Peyer's patch (tissue), 4 donors: ENCODE measurements at regions not wholly inside any gene's neighbourhood (a gene's known extent, or its start where the extent isn't known, plus 50 kb on each side); places are given as distances from the start of the nearest gene placed in this dataset.

Source experiments
- POLR2A ChIP-seq, 2 donors: fragments of 450-650 bp; IDR thresholded peaks; one replicate each; pipeline ENCODE4 v1.5.1; 2017; ENCODE audit warnings: antibody characterized with exemption in 2 of 2, mild to moderate bottlenecking in 2 of 2, moderate library complexity in 2 of 2
- TF ChIP-seq, protein P1 (sequence below), 6 experiments: fragments of 450-650 bp in 4 of 6; fragments of 200-600 bp in 2 of 6; sonication (generic) in 1 of 6; IDR thresholded peaks; one replicate each; pipeline ENCODE4 v1.5.1; 2017 to 2019; ENCODE audit warnings: antibody characterized with exemption in 6 of 6, mild to moderate bottlenecking in 3 of 6, moderate library complexity in 1 of 6

DNA sequence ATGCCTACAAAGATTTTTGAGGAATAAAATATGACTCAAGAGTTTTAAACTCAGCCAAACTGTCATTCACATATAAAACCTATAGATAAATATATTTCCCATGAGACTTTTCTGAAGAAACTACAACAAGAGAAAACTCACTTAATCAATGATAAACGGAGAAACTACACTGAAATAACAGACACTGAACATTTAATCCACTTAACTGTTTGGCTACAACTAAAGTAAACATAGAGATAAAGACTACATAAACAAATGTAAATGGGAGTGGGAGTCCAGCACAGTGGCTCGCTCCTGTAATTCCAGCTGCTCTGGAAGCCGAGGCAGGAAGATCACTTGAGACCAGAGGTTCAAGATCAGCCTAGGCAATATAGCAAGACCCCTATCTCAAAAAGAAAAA is 79.2 kb downstream of the MEX3B start:
- TF ChIP-seq, protein P1, sequence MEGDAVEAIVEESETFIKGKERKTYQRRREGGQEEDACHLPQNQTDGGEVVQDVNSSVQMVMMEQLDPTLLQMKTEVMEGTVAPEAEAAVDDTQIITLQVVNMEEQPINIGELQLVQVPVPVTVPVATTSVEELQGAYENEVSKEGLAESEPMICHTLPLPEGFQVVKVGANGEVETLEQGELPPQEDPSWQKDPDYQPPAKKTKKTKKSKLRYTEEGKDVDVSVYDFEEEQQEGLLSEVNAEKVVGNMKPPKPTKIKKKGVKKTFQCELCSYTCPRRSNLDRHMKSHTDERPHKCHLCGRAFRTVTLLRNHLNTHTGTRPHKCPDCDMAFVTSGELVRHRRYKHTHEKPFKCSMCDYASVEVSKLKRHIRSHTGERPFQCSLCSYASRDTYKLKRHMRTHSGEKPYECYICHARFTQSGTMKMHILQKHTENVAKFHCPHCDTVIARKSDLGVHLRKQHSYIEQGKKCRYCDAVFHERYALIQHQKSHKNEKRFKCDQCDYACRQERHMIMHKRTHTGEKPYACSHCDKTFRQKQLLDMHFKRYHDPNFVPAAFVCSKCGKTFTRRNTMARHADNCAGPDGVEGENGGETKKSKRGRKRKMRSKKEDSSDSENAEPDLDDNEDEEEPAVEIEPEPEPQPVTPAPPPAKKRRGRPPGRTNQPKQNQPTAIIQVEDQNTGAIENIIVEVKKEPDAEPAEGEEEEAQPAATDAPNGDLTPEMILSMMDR (IDR thresholded peaks at IDR 0.05) = no peak
- no peak for TF ChIP-seq POLR2A (IDR thresholded peaks at IDR 0.05)
